Choroid plexus epithelial cell (primary cell): ENCODE measurements at regions not wholly inside any gene's neighbourhood (a gene's known extent, or its start where the extent isn't known, plus 50 kb on each side); places are given as distances from the start of the nearest gene placed in this dataset.
A peak's percentile ranks its signal among the peaks of the same experiment; 100 is the strongest.

Source experiments
- DNase-seq: peaks from one replicate; pipeline ENCODE4 v3.0.0-alpha.2; 2010; ENCODE audit warnings: low read depth
- H3K4me3 ChIP-seq: 2 replicates; pipeline ENCODE4 v1.5.1; 2011; ENCODE audit warnings: low read depth, mild to moderate bottlenecking, control low read depth, low read length, moderate library complexity
- CTCF ChIP-seq: conservative IDR thresholded peaks from 2 replicates; pipeline ENCODE4 v1.5.1; 2011; ENCODE audit warnings: low read depth, mild to moderate bottlenecking, control low read depth, inconsistent platforms, low read length, moderate library complexity

GRCh38 chr11:116202922-116203321 is 569.9 kb downstream of the BUD13 start:
- no peak overlapping the region for H3K4me3 ChIP-seq
- no peak for DNase-seq
- no peak for TF ChIP-seq CTCF

- no peak for DNase-seq
- H3K4me3 ChIP-seq = no peak overlapping the region
- no peak for TF ChIP-seq CTCF
Measured at GRCh38 chr11:116200564-116200963, 572.2 kb downstream of the BUD13 start.

GRCh38 chr11:116199182-116199581 is 573.6 kb downstream of the BUD13 start:
- TF ChIP-seq CTCF = no peak
- no peak overlapping the region for H3K4me3 ChIP-seq
- no peak for DNase-seq

- TF ChIP-seq CTCF = no peak
- DNase-seq = no peak
- no peak overlapping the region for H3K4me3 ChIP-seq
Measured at GRCh38 chr11:116194156-116194904, 578.5 kb downstream of the BUD13 start.

GRCh38 chr11:116193321-116194131 is 579.3 kb downstream of the BUD13 start:
- peak; percentile 50 for DNase-seq
- peak; percentile 16 for TF ChIP-seq CTCF
- peak overlapping the region; percentile 44 for H3K4me3 ChIP-seq

- no peak for TF ChIP-seq CTCF
- no peak overlapping the region for H3K4me3 ChIP-seq
- DNase-seq = no peak
Measured at GRCh38 chr11:116192509-116193210, 580.1 kb downstream of the BUD13 start.
